Ascending aorta (tissue), 2 donors: ENCODE measurements at regions not wholly inside any gene's neighbourhood (a gene's known extent, or its start where the extent isn't known, plus 50 kb on each side); places are given as distances from the start of the nearest gene placed in this dataset.

Source experiments
- DNase-seq, 2 donors: peaks; one replicate each; pipeline ENCODE4 v3.0.0-alpha.2; 2019; ENCODE audit warnings: low spot score in 2 of 2
- H3K27ac ChIP-seq, 2 donors: fragments of 200-600 bp; sonication (generic); one replicate each; pipeline ENCODE4 v1.5.1; 2016 to 2017; ENCODE audit warnings: mild to moderate bottlenecking in 1 of 2
- H3K27me3 ChIP-seq: fragments of 200-600 bp; sonication (generic); one replicate; pipeline ENCODE4 v1.5.1; 2017
- H3K36me3 ChIP-seq, 2 donors: fragments of 200-600 bp; sonication (generic); one replicate each; pipeline ENCODE4 v1.5.1; 2016
- H3K4me1 ChIP-seq, 2 donors: fragments of 200-600 bp; sonication (generic); one replicate each; pipeline ENCODE4 v1.5.1; 2016 to 2017; ENCODE audit warnings: mild to moderate bottlenecking in 1 of 2
- H3K4me3 ChIP-seq, 2 donors: fragments of 200-600 bp; sonication (generic); one replicate each; pipeline ENCODE4 v1.5.1; 2016 to 2017; ENCODE audit warnings: mild to moderate bottlenecking in 1 of 2
- H3K9me3 ChIP-seq, 2 donors: fragments of 200-600 bp; sonication (generic); one replicate each; pipeline ENCODE4 v1.5.1; 2016
- intact Hi-C: fragments of 100-400 bp; cut with DNase I; formaldehyde crosslinking; loops from one replicate; pipeline ENCODE4 v1.15.1; 2023
- TF ChIP-seq, protein P1 (sequence below), 3 experiments: fragments of 200-600 bp in 2 of 3; fragments of 450-650 bp in 1 of 3; sonication (generic) in 2 of 3; IDR thresholded peaks; one replicate each; pipeline ENCODE4 v1.5.1; 2016 to 2019; ENCODE audit warnings: antibody characterized with exemption in 3 of 3, mild to moderate bottlenecking in 1 of 3, moderate library complexity in 1 of 3

GRCh38 chrX:39211501-39211900 is 410.2 kb downstream of the MID1IP1 start:
- Histone ChIP-seq H3K27ac (no peak overlapping the region), H3K9me3 (no peaks in the 10 kb centered on the region), H3K27me3 (no peaks in the 10 kb centered on the region), H3K4me1 (no peaks in the 10 kb centered on the region), H3K4me3 (no peak overlapping the region), H3K36me3 (no peaks in the 10 kb centered on the region)
- intact Hi-C loops: no loop called here
- DNase-seq: no peak
- TF ChIP-seq, protein P1, sequence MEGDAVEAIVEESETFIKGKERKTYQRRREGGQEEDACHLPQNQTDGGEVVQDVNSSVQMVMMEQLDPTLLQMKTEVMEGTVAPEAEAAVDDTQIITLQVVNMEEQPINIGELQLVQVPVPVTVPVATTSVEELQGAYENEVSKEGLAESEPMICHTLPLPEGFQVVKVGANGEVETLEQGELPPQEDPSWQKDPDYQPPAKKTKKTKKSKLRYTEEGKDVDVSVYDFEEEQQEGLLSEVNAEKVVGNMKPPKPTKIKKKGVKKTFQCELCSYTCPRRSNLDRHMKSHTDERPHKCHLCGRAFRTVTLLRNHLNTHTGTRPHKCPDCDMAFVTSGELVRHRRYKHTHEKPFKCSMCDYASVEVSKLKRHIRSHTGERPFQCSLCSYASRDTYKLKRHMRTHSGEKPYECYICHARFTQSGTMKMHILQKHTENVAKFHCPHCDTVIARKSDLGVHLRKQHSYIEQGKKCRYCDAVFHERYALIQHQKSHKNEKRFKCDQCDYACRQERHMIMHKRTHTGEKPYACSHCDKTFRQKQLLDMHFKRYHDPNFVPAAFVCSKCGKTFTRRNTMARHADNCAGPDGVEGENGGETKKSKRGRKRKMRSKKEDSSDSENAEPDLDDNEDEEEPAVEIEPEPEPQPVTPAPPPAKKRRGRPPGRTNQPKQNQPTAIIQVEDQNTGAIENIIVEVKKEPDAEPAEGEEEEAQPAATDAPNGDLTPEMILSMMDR (IDR thresholded peaks at IDR 0.05): no peak

- no peak for DNase-seq
- Histone ChIP-seq H3K27me3 (no peaks in the 10 kb centered on the region), H3K36me3 (no peaks in the 10 kb centered on the region), H3K27ac (no peak overlapping the region), H3K4me3 (no peak overlapping the region), H3K9me3 (no peaks in the 10 kb centered on the region), H3K4me1 (no peaks in the 10 kb centered on the region)
- intact Hi-C loops: no loop called here
- TF ChIP-seq, protein P1 (IDR thresholded peaks at IDR 0.05): no peak
Measured at GRCh38 chrX:39212456-39212855, 411.2 kb downstream of the MID1IP1 start.

- H3K36me3 ChIP-seq: no peaks in the 10 kb centered on the region
- H3K4me3 ChIP-seq: no peak overlapping the region
- intact Hi-C loops: no loop called here
- H3K27me3 ChIP-seq: no peaks in the 10 kb centered on the region
- no peaks in the 10 kb centered on the region for H3K9me3 ChIP-seq
- no peak for DNase-seq
- TF ChIP-seq, protein P1 (IDR thresholded peaks at IDR 0.05): no peak
- no peaks in the 10 kb centered on the region for H3K4me1 ChIP-seq
- H3K27ac ChIP-seq: no peak overlapping the region
Measured at GRCh38 chrX:39214387-39215126, 413.3 kb downstream of the MID1IP1 start.

DNA sequence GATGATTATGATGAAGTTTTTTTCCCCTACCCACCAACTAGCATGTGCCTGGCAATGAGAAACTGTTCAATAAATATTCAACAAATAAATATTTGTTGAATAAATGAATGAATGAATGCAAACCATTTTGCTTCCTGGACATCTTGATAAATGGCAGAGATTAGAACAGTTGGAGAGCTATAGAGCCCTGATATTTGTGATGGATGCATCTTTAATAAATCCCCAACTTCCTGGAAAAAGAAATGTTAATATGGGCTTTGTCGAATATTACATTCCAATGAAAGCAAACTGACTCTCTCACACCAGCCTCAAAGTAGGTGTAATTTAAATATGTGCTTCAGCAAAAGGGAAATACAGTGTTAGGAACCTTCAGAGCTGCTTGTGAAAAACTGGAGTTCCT is 419.7 kb downstream of the MID1IP1 start:
- Histone ChIP-seq H3K4me1 (no peaks in the 10 kb centered on the region), H3K27me3 (no peaks in the 10 kb centered on the region), H3K9me3 (no peaks in the 10 kb centered on the region), H3K36me3 (no peaks in the 10 kb centered on the region), H3K4me3 (no peak overlapping the region), H3K27ac (no peak overlapping the region)
- intact Hi-C loops: no loop called here
- TF ChIP-seq, protein P1 (IDR thresholded peaks at IDR 0.05): no peak
- DNase-seq: no peak

DNA sequence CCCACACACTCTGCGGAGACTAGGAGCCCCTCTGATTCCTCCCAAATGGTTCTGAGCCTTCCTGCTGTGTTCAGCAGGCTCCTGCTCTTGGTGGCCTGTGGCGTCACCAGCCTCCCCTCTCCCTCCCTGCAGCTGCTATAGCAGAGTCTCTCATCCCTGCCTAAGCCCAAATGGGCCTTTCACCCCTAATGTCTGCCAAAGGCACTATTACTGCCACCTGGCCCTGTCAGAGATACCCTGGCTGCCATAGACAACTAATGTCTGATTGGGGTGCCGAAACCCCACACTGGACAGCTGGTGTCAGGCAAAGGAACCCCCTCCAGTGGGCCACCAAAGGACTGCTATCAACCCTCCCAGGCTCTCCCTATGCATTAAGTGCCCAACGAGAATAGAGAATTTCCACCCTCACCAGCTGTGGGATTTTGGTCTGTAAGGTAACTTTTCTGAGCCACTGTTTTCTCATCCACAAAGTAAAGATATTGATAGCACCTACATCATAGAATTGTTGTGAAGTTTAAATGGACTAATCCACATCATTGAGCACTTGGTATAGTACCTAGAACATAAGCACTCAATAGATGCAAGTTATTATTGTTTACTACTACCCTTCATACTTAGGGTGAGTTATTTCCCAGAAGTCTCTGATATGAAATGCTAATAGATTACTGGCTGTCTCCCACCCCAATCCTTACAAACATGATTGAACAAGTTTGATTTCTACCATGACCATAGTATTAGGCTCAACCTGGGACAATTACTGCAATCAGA is 421.3 kb downstream of the MID1IP1 start:
- Histone ChIP-seq H3K27me3 (no peaks in the 10 kb centered on the region), H3K9me3 (no peaks in the 10 kb centered on the region), H3K4me1 (no peaks in the 10 kb centered on the region), H3K27ac (no peak overlapping the region), H3K4me3 (no peak overlapping the region), H3K36me3 (no peaks in the 10 kb centered on the region)
- TF ChIP-seq, protein P1 (IDR thresholded peaks at IDR 0.05): no peak
- intact Hi-C loops: no loop called here
- DNase-seq: no peak
